ENCODE measurements at regions not wholly inside any gene's neighbourhood (a gene's known extent, or its start where the extent isn't known, plus 50 kb on each side); places are given as distances from the start of the nearest gene placed in this dataset.
"Not testable (repeated sequence)": the region's sequence is repeated elsewhere in the genome, so short reads cannot be mapped to it uniquely, and the experiment has no call there.

DNA sequence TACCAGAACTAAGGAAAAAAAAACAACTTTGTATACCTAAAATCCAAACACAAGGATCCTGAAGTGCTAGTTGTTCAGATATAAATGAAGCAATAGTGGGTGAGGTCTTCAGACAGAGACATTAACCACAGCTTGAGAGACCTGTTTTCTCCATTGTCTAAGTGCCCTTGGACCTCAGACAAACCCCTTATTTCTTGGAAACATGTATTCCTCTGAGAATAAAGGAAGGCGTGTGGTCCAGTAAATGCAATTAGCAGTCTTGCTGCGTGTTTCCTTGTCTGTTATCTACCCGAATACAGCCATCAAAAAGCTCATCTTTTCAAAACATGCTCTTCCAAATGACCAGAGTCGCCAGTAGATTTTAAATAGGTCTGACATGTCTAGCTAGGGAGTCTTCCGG, 291.1 kb upstream of the NFIA start:
- DNase-seq: no peak

DNA sequence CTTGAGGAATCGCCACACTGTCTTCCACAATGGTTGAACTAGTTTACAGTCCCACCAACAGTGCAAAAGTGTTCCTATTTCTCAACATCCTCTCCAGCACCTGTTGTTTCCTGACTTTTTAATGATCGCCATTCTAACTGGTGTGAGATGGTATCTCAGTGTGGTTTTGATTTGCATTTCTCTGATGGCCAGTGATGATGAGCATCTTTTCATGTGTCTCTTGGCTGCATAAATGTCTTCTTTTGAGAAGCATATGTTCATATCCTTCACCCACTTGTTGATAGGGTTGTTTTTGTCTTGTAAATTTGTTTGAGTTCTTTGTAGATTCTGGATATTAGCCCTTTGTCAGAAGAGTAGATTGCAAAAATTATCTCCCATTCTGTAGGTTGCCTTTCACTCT, 309.3 kb upstream of the NFIA start:
- DNase-seq: not testable (repeated sequence)

DNA sequence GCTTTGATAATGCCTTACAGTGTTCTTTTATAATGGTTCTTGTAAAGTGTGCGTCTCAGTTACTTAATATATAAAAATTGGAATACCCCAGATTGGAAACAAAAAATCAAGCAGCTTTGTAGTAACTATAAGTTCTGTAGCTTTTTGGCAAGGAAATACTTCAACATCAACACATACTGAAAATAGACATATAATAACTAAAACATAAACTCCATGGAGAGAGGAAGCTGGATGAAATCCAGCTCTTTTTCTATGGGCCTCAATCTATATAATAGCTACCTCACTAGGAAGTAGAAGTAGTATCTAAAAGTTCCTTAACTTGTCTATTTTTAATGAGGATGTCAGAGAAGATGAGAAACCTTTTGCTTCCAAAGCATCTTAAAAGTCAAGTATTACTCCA, 313.3 kb upstream of the NFIA start:
- DNase-seq: no peak

DNA sequence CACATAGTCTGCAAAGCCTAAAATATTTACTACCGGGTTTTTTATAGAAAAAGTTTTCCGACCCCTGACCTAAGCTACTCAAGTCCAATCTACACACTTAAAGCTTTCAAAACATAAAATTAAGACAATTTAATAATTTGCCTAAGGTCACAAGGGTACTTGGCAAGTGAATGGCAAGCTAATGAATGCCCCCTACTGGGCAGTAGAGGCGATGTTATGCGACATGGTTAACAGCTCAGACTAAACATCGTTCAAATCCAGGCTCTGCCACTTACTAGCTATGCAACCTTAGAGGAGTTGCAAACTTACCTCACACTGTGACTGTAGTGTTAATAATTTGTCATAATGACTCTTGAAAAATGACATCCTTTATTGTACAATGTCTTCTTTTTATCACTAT, 317.2 kb upstream of the NFIA start:
- DNase-seq: peak; percentile 26

DNA sequence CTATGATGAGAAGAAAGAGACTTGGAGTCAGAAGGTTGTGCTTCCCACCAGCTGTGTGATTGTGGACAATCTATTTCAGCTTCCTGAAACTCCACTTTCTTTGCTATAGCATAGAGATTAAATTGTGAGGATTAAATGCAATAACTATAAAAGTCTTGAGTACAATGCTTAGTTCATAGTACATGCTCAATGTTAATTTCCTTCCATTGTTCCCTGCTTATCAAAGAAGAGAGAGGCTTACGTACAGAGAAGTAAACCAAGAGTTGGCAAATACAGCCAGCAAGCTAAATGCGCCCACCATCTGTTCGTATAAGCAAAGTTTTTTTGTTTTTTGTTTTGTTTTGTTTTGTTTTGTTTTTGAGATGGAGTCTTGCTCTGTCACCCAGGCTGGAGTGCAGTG, 317.9 kb upstream of the NFIA start:
- DNase-seq: no peak

DNA sequence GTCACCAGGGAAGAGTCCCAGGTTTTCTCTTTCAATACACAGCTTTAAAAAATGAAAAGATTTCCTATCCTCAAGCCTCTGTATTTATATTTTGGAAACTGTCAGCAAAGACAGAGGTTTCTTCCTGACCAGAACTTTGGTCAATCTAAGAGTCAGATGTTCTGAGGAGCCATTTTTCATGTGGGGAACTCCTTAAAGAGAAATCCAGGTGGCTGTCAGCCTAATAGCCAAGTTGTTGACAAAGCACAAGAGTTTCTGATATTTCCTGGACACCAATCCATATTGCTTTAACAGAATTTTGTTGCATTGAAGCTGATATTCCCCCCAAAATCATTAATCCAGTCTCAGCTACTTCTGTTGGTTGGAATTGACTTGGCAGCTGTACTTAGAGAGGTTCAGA, 318.6 kb upstream of the NFIA start:
- DNase-seq: no peak

DNA sequence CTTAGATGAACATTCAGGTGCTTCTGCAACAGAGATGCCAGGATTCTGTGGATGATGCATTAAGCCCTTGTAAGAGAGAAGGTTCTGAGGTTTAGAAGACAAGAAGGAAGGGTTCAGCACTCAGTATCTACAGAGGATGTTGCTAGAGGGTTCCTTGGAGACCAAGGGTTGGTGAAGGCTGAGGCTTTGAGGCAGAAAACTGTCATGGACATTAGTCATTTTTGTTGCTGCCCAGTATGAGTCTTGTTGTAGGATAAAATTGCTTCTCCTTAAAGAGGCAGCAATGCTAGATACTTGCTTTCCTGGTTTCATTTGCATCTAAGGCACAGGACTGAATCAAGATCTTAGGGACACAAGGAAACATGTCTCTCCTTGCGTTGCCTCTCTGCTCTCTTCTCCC, 319.4 kb upstream of the NFIA start:
- no peak for DNase-seq

DNA sequence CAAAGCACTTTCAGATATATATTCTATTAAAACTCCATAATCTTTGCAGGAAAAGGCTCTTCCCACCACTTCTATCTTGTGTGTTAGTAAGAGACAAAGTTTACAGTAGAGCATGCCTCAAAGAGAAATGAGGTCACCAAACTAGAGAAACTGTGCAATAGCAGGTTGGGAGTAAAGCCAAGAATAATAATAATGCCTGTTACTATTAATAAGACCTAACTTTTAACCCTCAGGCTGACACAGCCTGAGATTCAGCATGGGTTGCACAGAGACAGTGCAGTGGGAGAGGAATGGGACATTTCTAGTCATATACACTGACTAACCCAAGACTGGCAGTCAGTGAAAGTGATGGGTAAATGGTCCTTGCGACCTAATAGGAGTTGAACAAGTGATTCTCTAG, 320.2 kb upstream of the NFIA start:
- DNase-seq: no peak

DNA sequence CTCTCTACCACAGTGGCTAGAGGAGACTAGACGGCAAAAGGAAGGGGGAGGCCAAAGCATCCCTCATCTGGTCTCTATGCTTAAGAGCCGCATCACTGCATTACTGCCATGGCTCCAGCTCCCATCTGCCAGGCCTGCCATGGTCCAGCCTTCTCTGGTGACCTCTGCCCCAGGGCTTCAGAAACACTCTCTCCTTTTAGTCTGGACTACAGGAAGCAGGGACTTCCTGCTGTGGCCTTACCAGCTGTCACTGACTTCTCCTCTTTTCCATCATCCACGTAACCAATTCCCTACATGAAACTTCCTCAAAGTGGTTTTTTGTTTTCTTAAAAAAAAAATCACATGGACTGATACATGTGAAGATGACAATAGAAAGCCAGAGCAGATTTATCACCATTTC, 323.1 kb upstream of the NFIA start:
- DNase-seq: no peak

DNA sequence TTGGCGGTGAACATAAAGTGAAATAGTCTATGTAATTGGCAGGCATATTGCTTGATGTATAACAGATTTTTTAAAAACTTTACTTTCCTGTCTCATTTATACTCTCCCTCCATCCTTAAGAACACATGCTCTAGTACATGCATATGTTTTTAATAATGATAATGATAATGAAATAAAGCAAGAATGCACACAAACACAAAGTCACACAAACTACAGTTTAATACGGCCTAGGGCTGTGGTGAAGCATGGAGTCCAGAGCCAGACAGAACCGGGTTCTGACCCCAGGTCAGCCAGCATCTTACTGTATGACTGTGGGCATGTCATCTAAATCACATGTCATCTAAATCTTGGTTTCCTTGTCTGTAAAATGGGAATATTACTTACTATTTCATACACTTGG, 324.9 kb upstream of the NFIA start:
- no peak for DNase-seq

DNA sequence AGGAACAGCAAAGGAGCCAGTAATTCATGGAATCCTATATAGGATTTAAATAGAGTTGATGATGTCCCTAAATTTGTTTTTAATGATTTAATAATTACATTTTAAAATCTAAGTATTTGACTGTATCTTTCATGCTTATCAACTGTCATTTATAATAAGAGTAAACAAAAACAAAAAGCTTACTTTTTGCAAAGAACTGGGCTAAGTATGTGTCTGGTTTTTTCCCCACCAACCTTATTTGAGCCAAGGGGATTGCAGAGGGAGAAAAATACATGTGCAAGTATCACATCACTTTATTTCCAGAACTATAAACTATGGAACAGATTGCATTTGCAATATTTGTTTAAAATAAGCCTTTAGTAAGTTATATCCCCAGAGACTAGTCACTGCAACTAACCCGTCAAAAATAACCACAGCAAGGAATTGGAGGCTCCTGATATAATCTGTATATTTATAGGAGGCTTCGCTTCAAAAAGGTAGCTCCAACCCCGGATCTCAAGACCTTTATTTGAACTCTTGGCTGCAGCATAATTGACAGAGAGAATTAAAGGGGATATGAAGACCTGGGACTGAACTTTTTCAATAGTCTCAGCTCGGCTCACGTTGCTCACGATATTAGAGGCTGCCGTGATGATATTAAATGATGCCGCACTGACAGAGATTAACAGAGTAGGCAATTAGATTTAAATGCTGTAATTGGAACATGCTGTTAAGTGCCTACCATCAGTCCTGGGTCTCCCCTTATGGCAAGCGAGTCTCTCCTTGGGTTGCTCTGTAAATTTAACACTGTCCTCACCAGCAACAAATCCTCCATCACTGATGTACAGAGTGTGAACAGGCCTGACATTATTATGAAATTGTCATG, 329.1 kb upstream of the NFIA start:
- no peak for DNase-seq

DNA sequence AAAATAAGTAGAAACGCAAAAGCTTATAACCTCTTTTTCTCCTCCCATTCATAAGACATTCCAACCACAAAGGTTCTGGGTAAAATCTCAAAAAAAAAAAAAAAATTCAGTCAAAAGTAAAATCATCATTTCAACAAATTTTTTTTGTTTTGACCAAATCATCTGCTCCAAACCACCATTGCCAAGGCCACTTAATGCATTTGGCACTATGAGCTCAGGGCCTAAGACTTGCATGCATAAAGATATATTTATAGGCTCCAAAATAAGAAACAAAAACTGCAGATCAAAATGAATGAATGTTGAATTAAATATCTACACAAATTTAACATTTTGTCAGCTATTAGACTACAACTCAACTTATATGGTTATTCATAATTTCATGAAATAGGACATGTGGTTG, 331.1 kb upstream of the NFIA start:
- no peak for DNase-seq

DNA sequence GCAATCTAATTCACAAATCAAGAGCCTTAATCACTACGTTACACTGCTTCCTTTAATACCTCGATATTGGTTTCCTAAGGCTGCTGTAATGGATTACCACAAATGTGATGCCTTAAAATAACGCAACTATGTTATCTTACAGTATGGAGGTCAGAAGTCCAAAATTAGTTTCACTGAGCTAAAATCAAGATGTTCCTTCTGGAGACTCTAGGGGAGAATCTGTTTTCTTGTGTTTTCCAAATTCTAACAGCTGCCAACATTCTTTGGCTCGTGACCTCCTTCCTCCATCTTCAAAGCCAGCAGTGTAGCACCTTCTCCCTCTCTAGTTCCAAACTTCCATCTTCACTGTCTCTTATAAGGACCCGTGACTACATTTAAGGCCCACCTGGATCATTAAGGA, 335.0 kb upstream of the NFIA start:
- no peak for DNase-seq

DNA sequence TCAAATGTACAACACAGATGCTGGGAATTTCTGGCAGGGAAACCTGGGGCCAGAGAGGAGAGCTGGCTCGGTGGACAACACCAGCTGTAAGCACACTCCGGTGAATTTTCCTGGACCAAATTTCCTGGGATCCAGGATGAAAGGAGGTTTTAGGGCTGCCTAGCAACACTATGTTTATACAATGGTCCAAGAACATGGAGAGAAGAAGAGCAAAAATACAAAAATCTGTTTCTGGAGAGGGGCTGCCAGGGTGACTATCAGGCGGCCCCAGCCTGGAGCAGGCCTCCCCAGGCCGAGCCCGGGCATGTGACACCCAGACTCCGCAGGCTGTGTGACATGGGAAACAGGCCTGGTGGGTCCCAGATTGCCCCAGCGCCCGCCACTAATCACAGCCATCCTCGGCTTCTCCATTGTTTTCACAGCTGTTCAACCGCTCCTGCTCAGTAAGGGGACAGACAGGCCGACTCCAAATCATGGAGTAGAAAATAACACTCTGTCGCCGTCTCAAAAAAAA, 336.0 kb upstream of the NFIA start:
- no peak for DNase-seq

DNA sequence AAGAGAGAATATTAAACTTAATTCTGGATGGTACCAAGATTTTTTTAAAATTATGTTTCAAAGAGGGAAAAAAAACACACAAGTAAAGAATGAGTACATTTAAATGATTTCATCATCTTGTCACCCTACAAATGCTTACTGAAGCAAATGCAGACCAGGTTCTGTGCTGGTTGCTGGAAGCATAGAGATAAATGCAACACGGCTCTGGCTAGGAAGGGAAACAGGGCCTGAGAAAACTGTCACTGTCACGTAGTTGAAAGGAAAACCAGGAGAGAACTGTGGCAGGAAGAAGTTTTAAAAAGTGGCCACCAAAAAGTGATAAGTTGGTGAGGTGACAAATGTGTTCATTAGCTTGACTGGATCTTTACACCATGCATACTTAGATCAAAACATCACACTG, 336.9 kb upstream of the NFIA start:
- DNase-seq: no peak

DNA sequence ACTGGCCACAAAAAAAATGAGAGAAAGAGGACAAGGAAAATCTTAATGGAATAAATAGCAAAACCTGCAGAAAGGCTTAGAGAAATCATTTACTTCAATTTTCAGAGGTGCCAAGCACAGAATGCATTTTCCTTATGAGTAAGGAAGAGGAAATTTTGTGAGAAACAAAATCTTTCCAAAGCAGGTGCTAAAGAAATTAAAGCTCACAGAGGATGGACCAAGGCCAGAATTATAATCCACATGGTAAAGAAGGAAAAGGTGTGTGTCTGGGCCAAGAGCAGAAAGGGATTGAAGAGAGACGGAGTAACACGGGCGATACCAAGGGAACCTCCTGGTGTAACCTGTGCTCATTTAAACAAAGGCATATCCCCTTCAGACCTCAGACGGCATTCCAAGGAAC, 340.0 kb upstream of the NFIA start:
- no peak for DNase-seq

DNA sequence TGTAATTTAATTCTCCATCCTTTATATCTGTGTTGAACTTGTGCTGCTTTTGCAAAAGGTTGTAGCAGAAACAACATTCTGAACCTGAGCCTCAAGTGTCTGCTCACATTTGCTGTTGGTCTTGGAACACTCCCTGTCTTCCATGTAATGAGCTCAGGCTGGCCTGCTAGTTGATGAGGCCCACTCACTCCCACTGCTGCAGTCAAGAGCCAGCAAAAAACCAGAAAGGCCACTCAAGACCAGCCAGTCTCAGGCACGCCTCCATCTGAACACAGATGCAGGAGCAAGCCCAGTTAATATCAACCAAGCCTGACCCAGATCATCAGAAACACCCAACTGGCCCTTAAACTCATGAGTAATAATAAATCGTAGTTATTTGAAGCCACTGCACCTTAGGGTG, 342.2 kb upstream of the NFIA start:
- DNase-seq: no peak

DNA sequence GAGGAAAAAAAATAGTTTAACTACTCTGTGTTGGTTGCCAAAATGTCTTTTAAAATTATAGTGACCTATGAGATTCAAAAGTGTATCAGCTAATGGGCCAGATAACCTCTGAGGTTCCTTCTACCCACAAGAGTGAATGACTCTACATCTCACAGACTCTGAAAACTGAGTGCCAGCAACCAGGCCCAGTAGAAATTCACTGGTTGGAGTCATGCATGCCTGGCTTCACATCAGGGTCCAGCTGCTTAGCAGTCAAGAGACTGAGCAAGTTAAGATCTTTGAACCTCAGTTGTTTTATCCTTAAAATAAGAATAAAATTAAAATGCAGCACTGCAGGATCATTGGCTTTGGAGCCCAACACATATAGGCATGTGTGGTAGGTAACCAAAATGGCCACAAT, 342.6 kb upstream of the NFIA start:
- DNase-seq: no peak

DNA sequence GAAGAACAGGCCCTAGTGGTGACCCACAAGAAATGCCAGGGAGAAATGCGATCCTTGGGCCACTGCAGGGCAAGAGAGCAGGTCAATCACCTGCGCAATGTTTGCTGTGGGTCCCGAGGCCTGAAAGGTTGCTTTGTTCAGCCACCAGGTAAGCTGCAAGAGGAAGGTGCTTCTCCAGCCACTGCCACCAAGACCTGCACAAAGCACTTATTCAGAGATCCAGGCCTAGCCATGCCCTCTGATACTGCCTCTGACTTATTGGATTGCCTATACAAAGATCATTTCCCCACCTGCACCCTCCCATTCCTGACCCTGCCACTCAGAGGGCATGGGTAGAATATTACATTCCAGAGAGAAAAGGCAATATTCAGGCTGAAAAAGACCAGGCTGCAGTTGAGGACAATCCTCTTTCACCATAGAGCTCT, 349.4 kb upstream of the NFIA start:
- DNase-seq: no peak

DNA sequence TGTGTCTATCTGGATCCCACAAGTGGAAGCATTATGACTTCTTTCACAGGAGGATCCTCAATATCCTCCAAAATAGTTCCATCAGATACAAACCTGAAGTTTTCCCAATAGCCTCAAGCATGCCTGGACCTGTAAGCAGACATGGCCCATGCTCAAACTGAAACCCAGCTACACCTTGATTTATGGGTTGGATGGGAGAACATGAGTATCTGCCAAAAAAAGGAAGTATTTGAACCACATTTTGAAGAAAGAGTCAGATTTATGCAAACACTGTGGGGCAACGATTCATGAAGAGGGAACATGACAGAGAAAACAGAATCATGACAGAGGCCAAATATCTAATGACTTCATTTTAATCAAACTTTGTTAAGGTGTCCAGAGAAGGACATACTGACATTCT, 351.0 kb upstream of the NFIA start:
- DNase-seq: no peak

DNA sequence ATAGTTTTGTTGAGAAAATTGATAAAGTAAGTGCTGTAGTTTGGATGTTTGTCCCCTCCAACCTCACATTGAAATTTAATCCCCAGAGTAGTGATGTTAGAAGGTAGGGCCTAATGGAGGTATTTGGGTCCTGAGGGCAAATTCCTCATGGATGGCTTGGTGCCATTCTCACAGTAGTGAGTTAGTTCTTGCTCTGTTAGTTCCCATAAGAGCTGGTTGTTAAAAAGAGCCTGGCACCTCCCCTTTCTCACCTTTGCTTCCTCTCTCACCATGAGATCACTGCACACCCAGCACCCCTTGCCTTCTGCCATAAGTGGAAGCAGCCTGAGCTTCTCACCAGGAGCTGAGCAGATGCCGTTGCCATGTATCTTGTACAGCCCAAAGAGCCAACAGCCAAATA, 354.8 kb upstream of the NFIA start:
- DNase-seq: no peak

DNA sequence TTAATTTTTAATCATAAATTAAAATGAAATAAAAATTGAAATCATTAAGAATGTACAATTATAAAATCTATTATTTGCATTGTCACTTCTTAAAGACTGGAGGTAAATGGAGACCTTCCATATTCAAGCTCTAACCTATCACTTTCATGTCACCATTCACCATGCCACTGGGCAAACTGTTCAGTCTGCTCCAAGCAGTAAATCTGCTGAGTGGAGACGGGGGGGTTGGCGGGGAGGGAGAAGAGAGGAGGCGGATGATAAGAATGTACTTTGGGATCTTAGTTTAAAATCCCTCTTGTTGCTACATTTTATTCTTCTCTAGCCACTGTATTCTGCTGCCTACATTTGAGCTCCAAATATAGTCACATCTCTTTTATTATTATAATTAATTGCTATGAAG, 365.9 kb upstream of the NFIA start:
- no peak for DNase-seq

DNA sequence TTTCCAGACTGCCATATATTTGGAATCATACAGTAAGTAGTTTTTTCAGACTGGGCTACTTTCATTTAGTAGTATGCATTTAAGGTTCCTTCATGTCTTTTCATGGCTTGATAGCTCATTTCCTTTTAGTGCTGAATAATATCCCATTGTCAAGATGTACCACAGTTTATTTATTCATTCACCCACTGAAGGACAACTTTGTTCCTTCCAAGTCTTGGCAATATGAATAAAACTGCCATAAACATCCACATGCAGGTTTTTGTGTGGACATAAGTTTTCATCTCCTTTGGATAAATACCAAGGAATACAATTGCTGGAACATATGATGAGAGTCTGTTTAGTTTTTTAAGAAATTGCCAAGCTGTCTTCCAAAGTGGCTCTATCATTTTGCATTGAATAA, 366.4 kb upstream of the NFIA start:
- no peak for DNase-seq

DNA sequence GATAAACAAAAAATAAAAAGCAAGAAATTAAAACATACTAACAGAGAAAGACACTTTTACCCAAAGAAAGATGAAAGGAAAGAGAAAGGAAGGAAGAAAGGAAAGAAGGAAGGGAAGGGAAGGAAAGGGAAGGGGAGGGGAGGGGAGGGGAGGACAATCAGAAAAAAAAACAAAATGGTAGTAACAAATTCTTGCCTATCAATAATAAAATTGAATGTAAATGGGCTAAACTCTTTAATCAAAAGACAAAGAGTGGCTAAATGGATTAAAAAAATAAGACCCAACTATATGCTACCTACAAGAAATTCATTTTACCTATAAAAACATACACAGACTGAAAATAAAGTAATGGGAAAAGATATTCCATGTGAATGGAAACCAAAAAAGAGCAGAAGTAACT, 372.9 kb upstream of the NFIA start:
- DNase-seq: no peak

DNA sequence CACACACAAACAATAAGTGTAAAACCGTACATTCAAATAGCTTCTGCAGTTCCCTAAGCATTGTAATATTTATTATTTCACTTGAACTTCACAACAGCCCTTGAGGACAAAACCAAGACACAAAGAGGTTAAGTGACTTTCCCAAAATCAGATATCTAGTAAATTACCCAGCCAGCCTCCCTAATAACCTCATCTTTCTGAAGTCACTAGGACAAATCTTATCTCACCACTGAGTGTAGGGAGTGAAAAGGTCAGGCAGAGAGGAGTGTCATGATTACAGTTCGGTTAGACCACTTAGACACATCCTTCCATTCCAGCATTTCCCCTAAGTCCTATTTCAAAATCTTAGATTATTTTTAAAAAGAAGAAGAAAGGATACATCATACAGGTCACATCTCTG, 377.3 kb upstream of the NFIA start:
- no peak for DNase-seq
